Esophagus squamous epithelium (tissue), 4 donors: ENCODE measurements at regions not wholly inside any gene's neighbourhood (a gene's known extent, or its start where the extent isn't known, plus 50 kb on each side); places are given as distances from the start of the nearest gene placed in this dataset.

Experiments
- CTCF ChIP-seq, 6 experiments: fragments of 450-650 bp in 4 of 6; fragments of 200-600 bp in 2 of 6; sonication (generic) in 2 of 6; IDR thresholded peaks; one replicate each; pipeline ENCODE4 v1.5.1; 2016 to 2019; ENCODE audit warnings: antibody characterized with exemption in 6 of 6, mild to moderate bottlenecking in 4 of 6, moderate library complexity in 4 of 6
- POLR2A ChIP-seq, 4 donors: fragments of 450-650 bp; IDR thresholded peaks; one replicate each; pipeline ENCODE4 v1.6.1; 2017; ENCODE audit warnings: antibody characterized with exemption in 4 of 4, mild to moderate bottlenecking in 4 of 4, moderate library complexity in 3 of 4

GRCh38 chr18:77397617-77398016 is 148.0 kb downstream of the GALR1 start:
- TF ChIP-seq CTCF (IDR thresholded peaks at IDR 0.05) = no peak
- TF ChIP-seq POLR2A (IDR thresholded peaks at IDR 0.05) = no peak
